ENCODE measurements at regions not wholly inside any gene's neighbourhood (a gene's known extent, or its start where the extent isn't known, plus 50 kb on each side); places are given as distances from the start of the nearest gene placed in this dataset.

GRCh38 chr1:229869240-229869639, 197.8 kb upstream of the GALNT2 start:
- TF ChIP-seq CTCF (IDR thresholded peaks at IDR 0.05): peak; percentile 9

GRCh38 chr1:229869687-229870086, 197.4 kb upstream of the GALNT2 start:
- Mint-ChIP-seq H3K4me3 (ENCODE audit: unreplicated experiment) (no peak overlapping the region), H3K27ac (ENCODE audit: unreplicated experiment) (peak overlapping the region; percentile 72), H3K27me3 (ENCODE audit: unreplicated experiment) (no peaks in the 10 kb centered on the region), H3K36me3 (ENCODE audit: unreplicated experiment) (no peaks in the 10 kb centered on the region), H3K9me3 (ENCODE audit: unreplicated experiment) (no peaks in the 10 kb centered on the region), H3K4me1 (ENCODE audit: unreplicated experiment) (peaks cover 20% of the 10 kb centered on the region)
- no peak for DNase-seq (ENCODE audit: extremely low spot score, unreplicated experiment)
- TF ChIP-seq CTCF (IDR thresholded peaks at IDR 0.05): no peak

More at GRCh38 chr1:229869240-229869639, 197.8 kb upstream of the GALNT2 start:
- Mint-ChIP-seq H3K9me3 (ENCODE audit: unreplicated experiment) (no peaks in the 10 kb centered on the region), H3K27me3 (ENCODE audit: unreplicated experiment) (no peaks in the 10 kb centered on the region), H3K4me1 (ENCODE audit: unreplicated experiment) (peaks cover 20% of the 10 kb centered on the region), H3K27ac (ENCODE audit: unreplicated experiment) (peak overlapping the region; percentile 72), H3K4me3 (ENCODE audit: unreplicated experiment) (no peak overlapping the region), H3K36me3 (ENCODE audit: unreplicated experiment) (no peaks in the 10 kb centered on the region)
- no peak for DNase-seq (ENCODE audit: extremely low spot score, unreplicated experiment)

- Mint-ChIP-seq H3K4me1 (ENCODE audit: unreplicated experiment) (peaks cover 20% of the 10 kb centered on the region), H3K27ac (ENCODE audit: unreplicated experiment) (no peak overlapping the region), H3K4me3 (ENCODE audit: unreplicated experiment) (no peak overlapping the region), H3K27me3 (ENCODE audit: unreplicated experiment) (no peaks in the 10 kb centered on the region), H3K36me3 (ENCODE audit: unreplicated experiment) (no peaks in the 10 kb centered on the region), H3K9me3 (ENCODE audit: unreplicated experiment) (no peaks in the 10 kb centered on the region)
- no peak for TF ChIP-seq CTCF (IDR thresholded peaks at IDR 0.05)
- no peak for DNase-seq (ENCODE audit: extremely low spot score, unreplicated experiment)
Measured at GRCh38 chr1:229870381-229870780, 196.7 kb upstream of the GALNT2 start.

GRCh38 chr1:229871078-229871676, 195.9 kb upstream of the GALNT2 start:
- H3K9me3 Mint-ChIP-seq (ENCODE audit: unreplicated experiment): no peaks in the 10 kb centered on the region
- no peak overlapping the region for H3K27ac Mint-ChIP-seq (ENCODE audit: unreplicated experiment)
- H3K4me1 Mint-ChIP-seq (ENCODE audit: unreplicated experiment): peaks cover 20% of the 10 kb centered on the region
- peaks cover 2% of the 10 kb centered on the region for H3K27me3 Mint-ChIP-seq (ENCODE audit: unreplicated experiment)
- H3K36me3 Mint-ChIP-seq (ENCODE audit: unreplicated experiment): no peaks in the 10 kb centered on the region
- no peak for DNase-seq (ENCODE audit: extremely low spot score, unreplicated experiment)
- no peak overlapping the region for H3K4me3 Mint-ChIP-seq (ENCODE audit: unreplicated experiment)
- no peak for TF ChIP-seq CTCF (IDR thresholded peaks at IDR 0.05)

GRCh38 chr1:229874136-229874535, 192.9 kb upstream of the GALNT2 start:
- no peak for TF ChIP-seq CTCF (IDR thresholded peaks at IDR 0.05)
- Mint-ChIP-seq H3K27me3 (ENCODE audit: unreplicated experiment) (peaks cover 23% of the 10 kb centered on the region), H3K36me3 (ENCODE audit: unreplicated experiment) (no peaks in the 10 kb centered on the region), H3K4me1 (ENCODE audit: unreplicated experiment) (peaks cover 13% of the 10 kb centered on the region), H3K4me3 (ENCODE audit: unreplicated experiment) (no peak overlapping the region), H3K27ac (ENCODE audit: unreplicated experiment) (no peak overlapping the region), H3K9me3 (ENCODE audit: unreplicated experiment) (no peaks in the 10 kb centered on the region)
- DNase-seq (ENCODE audit: extremely low spot score, unreplicated experiment): no peak
